ENCODE measurements at regions not wholly inside any gene's neighbourhood (a gene's known extent, or its start where the extent isn't known, plus 50 kb on each side); places are given as distances from the start of the nearest gene placed in this dataset.
"Not testable (repeated sequence)": the region's sequence is repeated elsewhere in the genome, so short reads cannot be mapped to it uniquely, and the experiment has no call there.

GRCh38 chr2:14751581-14751980, 119.1 kb downstream of the LRATD1 start:
- DNase-seq: no peak

GRCh38 chr2:14752295-14752694, 119.8 kb downstream of the LRATD1 start:
- no peak for DNase-seq

GRCh38 chr2:14756122-14756541, 123.6 kb downstream of the LRATD1 start:
- no peak for DNase-seq

- DNase-seq: peak in 9 of 56 donors; percentile 1 to 26 (median 7)
These were observed 124.6 kb downstream of the LRATD1 start for GRCh38 chr2:14756981-14757657.

GRCh38 chr2:14759082-14759481, 126.6 kb downstream of the LRATD1 start:
- no peak for DNase-seq

GRCh38 chr2:14760169-14760568, 127.7 kb downstream of the LRATD1 start:
- DNase-seq: no peak

- peak in 27 of 56 donors; percentile 2 to 71 (median 24) for DNase-seq
These were observed 128.6 kb downstream of the LRATD1 start for GRCh38 chr2:14761118-14761517.

GRCh38 chr2:14773696-14774095, 141.2 kb downstream of the LRATD1 start:
- no peak for DNase-seq

GRCh38 chr2:14774436-14774968, 142.0 kb downstream of the LRATD1 start:
- DNase-seq: no peak

- DNase-seq: no peak
These were observed 143.7 kb downstream of the LRATD1 start for GRCh38 chr2:14776216-14776615.

- no peak for DNase-seq
These were observed 145.5 kb downstream of the LRATD1 start for GRCh38 chr2:14778015-14778414.

- no peak for DNase-seq
These were observed 146.7 kb downstream of the LRATD1 start for GRCh38 chr2:14779252-14779651.

GRCh38 chr2:14781142-14781541, 148.6 kb downstream of the LRATD1 start:
- no peak for DNase-seq

GRCh38 chr2:14788814-14789213, 156.3 kb downstream of the LRATD1 start:
- DNase-seq: not testable (repeated sequence)

GRCh38 chr2:14790041-14790640, 157.6 kb downstream of the LRATD1 start:
- DNase-seq: no peak

GRCh38 chr2:14803994-14804393, 171.5 kb downstream of the LRATD1 start:
- no peak for DNase-seq

GRCh38 chr2:14804902-14805301, 172.4 kb downstream of the LRATD1 start:
- no peak for DNase-seq

GRCh38 chr2:14806613-14807012, 174.1 kb downstream of the LRATD1 start:
- no peak for DNase-seq

GRCh38 chr2:14815201-14815600, 182.7 kb downstream of the LRATD1 start:
- no peak for DNase-seq

- no peak for DNase-seq
These were observed 183.8 kb downstream of the LRATD1 start for GRCh38 chr2:14816069-14817060.

GRCh38 chr2:14817848-14818247, 185.3 kb downstream of the LRATD1 start:
- peak in 24 of 56 donors; percentile 4 to 63 (median 34) for DNase-seq

- no peak for DNase-seq
These were observed 194.0 kb downstream of the LRATD1 start for GRCh38 chr2:14826518-14826917.
